Progenitor cell of endocrine pancreas (in vitro differentiated cells): ENCODE measurements at regions not wholly inside any gene's neighbourhood (a gene's known extent, or its start where the extent isn't known, plus 50 kb on each side); places are given as distances from the start of the nearest gene placed in this dataset.
A peak's percentile ranks its signal among the peaks of the same experiment; 100 is the strongest.

Experiments
- DNase-seq: peaks from one replicate; pipeline ENCODE4 v3.0.0; 2021; ENCODE audit warnings: low spot score; ENCODE audit not compliant: unreplicated experiment
- H3K27ac Mint-ChIP-seq: 2 replicates; pipeline ENCODE4 v1.8.0; 2021; ENCODE audit warnings: mild to moderate bottlenecking, moderate library complexity, mixed read lengths
- H3K27me3 Mint-ChIP-seq: 2 replicates; pipeline ENCODE4 v1.8.0; 2021; ENCODE audit warnings: mixed read lengths
- H3K36me3 Mint-ChIP-seq: 2 replicates; pipeline ENCODE4 v1.8.0; 2022; ENCODE audit warnings: mixed read lengths; ENCODE audit not compliant: insufficient read depth
- H3K4me1 Mint-ChIP-seq: 2 replicates; pipeline ENCODE4 v1.8.0; 2021; ENCODE audit warnings: low read depth, mixed read lengths
- H3K4me3 Mint-ChIP-seq: 2 replicates; pipeline ENCODE4 v1.8.0; 2021; ENCODE audit warnings: low read depth, mild to moderate bottlenecking, moderate library complexity, mixed read lengths
- H3K9me3 Mint-ChIP-seq: 2 replicates; pipeline ENCODE4 v1.8.0; 2021; ENCODE audit warnings: low read depth, mixed read lengths
- CTCF ChIP-seq: fragments of 200-600 bp; sonication (generic); IDR thresholded peaks from one replicate; pipeline ENCODE4 v1.5.0; 2021; ENCODE audit warnings: antibody characterized with exemption, mild to moderate bottlenecking; ENCODE audit not compliant: unreplicated experiment

- TF ChIP-seq CTCF = no peak
- H3K27ac Mint-ChIP-seq = no peak overlapping the region
- no peaks in the 10 kb centered on the region for H3K9me3 Mint-ChIP-seq
- H3K27me3 Mint-ChIP-seq = no peaks in the 10 kb centered on the region
- peaks cover 1% of the 10 kb centered on the region for H3K4me1 Mint-ChIP-seq
- DNase-seq = no peak
- no peaks in the 10 kb centered on the region for H3K36me3 Mint-ChIP-seq
- no peak overlapping the region for H3K4me3 Mint-ChIP-seq
Measured at GRCh38 chr1:193767886-193768285, 581.5 kb upstream of the B3GALT2 start.

- Mint-ChIP-seq H3K9me3 (no peaks in the 10 kb centered on the region), H3K27ac (peak overlapping the region; percentile 10), H3K27me3 (no peaks in the 10 kb centered on the region), H3K4me3 (no peak overlapping the region), H3K36me3 (no peaks in the 10 kb centered on the region), H3K4me1 (peaks cover 2% of the 10 kb centered on the region)
- no peak for DNase-seq
- no peak for TF ChIP-seq CTCF
Measured at GRCh38 chr1:193766329-193766728, 579.9 kb upstream of the B3GALT2 start.

GRCh38 chr1:193763266-193763665, 576.9 kb upstream of the B3GALT2 start:
- no peak for TF ChIP-seq CTCF
- H3K36me3 Mint-ChIP-seq = no peaks in the 10 kb centered on the region
- H3K27ac Mint-ChIP-seq = no peak overlapping the region

GRCh38 chr1:193762236-193762635, 575.8 kb upstream of the B3GALT2 start:
- H3K4me1 Mint-ChIP-seq = peaks cover 2% of the 10 kb centered on the region
- DNase-seq = no peak
- H3K27ac Mint-ChIP-seq = no peak overlapping the region
- no peaks in the 10 kb centered on the region for H3K27me3 Mint-ChIP-seq
- no peak overlapping the region for H3K4me3 Mint-ChIP-seq
- no peak for TF ChIP-seq CTCF
- no peaks in the 10 kb centered on the region for H3K9me3 Mint-ChIP-seq
- no peaks in the 10 kb centered on the region for H3K36me3 Mint-ChIP-seq

More at GRCh38 chr1:193763266-193763665, 576.9 kb upstream of the B3GALT2 start:
- H3K4me1 Mint-ChIP-seq = peaks cover 2% of the 10 kb centered on the region
- H3K9me3 Mint-ChIP-seq = no peaks in the 10 kb centered on the region
- DNase-seq = no peak
- H3K4me3 Mint-ChIP-seq = no peak overlapping the region
- no peaks in the 10 kb centered on the region for H3K27me3 Mint-ChIP-seq

GRCh38 chr1:193755441-193755840, 569.0 kb upstream of the B3GALT2 start:
- Mint-ChIP-seq H3K4me1 (peaks cover 3% of the 10 kb centered on the region), H3K27me3 (no peaks in the 10 kb centered on the region), H3K9me3 (peaks cover 8% of the 10 kb centered on the region), H3K27ac (no peak overlapping the region), H3K4me3 (no peak overlapping the region), H3K36me3 (peaks cover 1% of the 10 kb centered on the region)
- TF ChIP-seq CTCF = no peak
- DNase-seq = no peak
